Glutamatergic neuron (in vitro differentiated cells): ENCODE measurements at regions not wholly inside any gene's neighbourhood (a gene's known extent, or its start where the extent isn't known, plus 50 kb on each side); places are given as distances from the start of the nearest gene placed in this dataset.

Experiments used
- DNase-seq: peaks from one replicate; pipeline ENCODE4 v3.0.0; 2022
- H3K27ac Mint-ChIP-seq: one replicate; pipeline ENCODE4 v1.8.0; 2020; ENCODE audit warnings: mild to moderate bottlenecking, mixed read lengths, inconsistent platforms; ENCODE audit not compliant: unreplicated experiment
- H3K27me3 Mint-ChIP-seq: one replicate; pipeline ENCODE4 v1.8.0; 2020; ENCODE audit warnings: mild to moderate bottlenecking, moderate library complexity, mixed read lengths, inconsistent platforms; ENCODE audit not compliant: unreplicated experiment
- H3K36me3 Mint-ChIP-seq: one replicate; pipeline ENCODE4 v1.8.0; 2020; ENCODE audit warnings: mild to moderate bottlenecking, mixed read lengths, inconsistent platforms; ENCODE audit not compliant: unreplicated experiment
- H3K4me1 Mint-ChIP-seq: one replicate; pipeline ENCODE4 v1.8.0; 2020; ENCODE audit warnings: mild to moderate bottlenecking, low read depth, mixed read lengths, inconsistent platforms; ENCODE audit not compliant: unreplicated experiment
- H3K4me3 Mint-ChIP-seq: one replicate; pipeline ENCODE4 v1.8.0; 2020; ENCODE audit warnings: mild to moderate bottlenecking, mixed read lengths, inconsistent platforms; ENCODE audit not compliant: unreplicated experiment
- H3K9me3 Mint-ChIP-seq: one replicate; pipeline ENCODE4 v1.8.0; 2020; ENCODE audit warnings: mild to moderate bottlenecking, moderate library complexity, mixed read lengths, inconsistent platforms; ENCODE audit not compliant: unreplicated experiment
- CTCF ChIP-seq: fragments of 200-600 bp; sonication (generic); IDR thresholded peaks from one replicate; pipeline ENCODE4 v1.5.0; 2021; ENCODE audit not compliant: partially characterized antibody, unreplicated experiment

- no peaks in the 10 kb centered on the region for H3K4me1 Mint-ChIP-seq
- TF ChIP-seq CTCF, result no peak
- peaks cover 21% of the 10 kb centered on the region for H3K36me3 Mint-ChIP-seq
- no peaks in the 10 kb centered on the region for H3K27me3 Mint-ChIP-seq
- no peak overlapping the region for H3K4me3 Mint-ChIP-seq
- no peak for DNase-seq
- H3K27ac Mint-ChIP-seq, result no peak overlapping the region
- H3K9me3 Mint-ChIP-seq, result peaks cover 10% of the 10 kb centered on the region
Observed at GRCh38 chr2:150276737-150277136, 210.7 kb downstream of the RND3 start.

DNA sequence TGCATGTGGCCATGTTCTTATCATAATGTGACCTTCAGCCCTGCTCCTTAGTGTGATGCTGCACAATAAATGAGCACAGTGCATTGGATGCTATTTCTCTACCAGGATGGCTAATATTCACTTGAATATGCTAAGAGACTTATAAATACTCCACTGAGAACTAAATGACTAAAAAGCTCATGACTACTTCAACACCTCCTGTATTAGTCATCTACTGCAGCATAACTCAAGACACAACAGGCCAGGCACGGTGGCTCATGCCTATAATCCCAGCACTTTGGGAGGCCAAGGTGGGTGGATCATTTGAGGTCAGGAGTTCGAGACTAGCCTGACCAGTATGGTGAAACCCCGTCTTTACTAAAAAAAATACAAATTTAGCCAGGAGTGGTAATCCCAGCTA, 213.4 kb downstream of the RND3 start:
- H3K9me3 Mint-ChIP-seq, result peaks cover 10% of the 10 kb centered on the region

DNA sequence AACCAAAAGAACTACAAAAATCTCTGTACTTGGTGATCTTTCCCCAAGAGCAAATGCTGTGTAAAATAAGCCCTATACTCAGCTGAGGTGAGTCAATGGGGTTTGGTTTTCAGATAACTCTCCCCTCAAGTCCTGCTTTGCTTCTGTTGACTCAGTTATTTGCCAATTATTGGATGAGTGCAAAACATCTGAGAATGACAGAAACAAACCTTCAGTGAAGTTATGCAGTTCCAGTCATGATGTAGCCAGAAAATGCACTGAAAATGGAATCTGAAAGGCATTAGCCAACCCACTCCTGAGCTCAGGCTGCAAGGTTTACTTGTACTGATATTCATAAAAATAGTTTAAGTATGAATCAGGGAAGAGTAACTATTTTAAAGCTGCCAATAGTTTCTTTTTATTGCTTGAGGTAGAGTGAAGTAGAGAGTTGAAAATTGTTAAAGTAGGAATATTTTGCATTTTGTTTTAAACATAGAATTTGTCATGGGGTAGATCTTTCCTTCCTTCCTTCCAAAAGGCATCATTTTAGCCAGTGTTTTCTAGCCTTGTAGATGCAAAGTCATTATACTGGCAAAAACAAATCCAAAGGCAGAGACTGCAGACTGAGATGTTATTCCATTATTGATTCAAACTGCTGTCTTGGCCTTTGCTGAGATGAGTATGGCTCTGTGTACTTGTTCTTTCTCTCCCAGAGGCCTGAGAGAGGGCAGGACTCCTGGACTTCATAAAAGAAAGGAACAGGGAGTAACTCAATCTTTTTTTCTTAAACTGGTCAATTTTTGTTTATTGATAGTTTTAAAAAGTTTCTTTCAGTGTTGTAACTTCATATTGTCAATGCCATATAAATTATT, 215.3 kb downstream of the RND3 start:
- H3K27ac Mint-ChIP-seq, result no peak overlapping the region
- H3K4me1 Mint-ChIP-seq, result no peaks in the 10 kb centered on the region
- H3K36me3 Mint-ChIP-seq, result peaks cover 17% of the 10 kb centered on the region

More for the DNA sequence above, 213.4 kb downstream of the RND3 start:
- peaks cover 21% of the 10 kb centered on the region for H3K36me3 Mint-ChIP-seq
- no peak for DNase-seq
- TF ChIP-seq CTCF, result no peak
- no peak overlapping the region for H3K4me3 Mint-ChIP-seq
- no peaks in the 10 kb centered on the region for H3K4me1 Mint-ChIP-seq
- H3K27me3 Mint-ChIP-seq, result no peaks in the 10 kb centered on the region
- H3K27ac Mint-ChIP-seq, result no peak overlapping the region

GRCh38 chr2:150267651-150268415, 219.6 kb downstream of the RND3 start:
- Mint-ChIP-seq H3K27ac (no peak overlapping the region), H3K4me3 (no peak overlapping the region), H3K27me3 (no peaks in the 10 kb centered on the region), H3K4me1 (no peaks in the 10 kb centered on the region), H3K9me3 (peaks cover 1% of the 10 kb centered on the region), H3K36me3 (no peaks in the 10 kb centered on the region)
- DNase-seq, result no peak
- no peak for TF ChIP-seq CTCF

More for the DNA sequence above, 215.3 kb downstream of the RND3 start:
- no peak for TF ChIP-seq CTCF
- no peak for DNase-seq
- Mint-ChIP-seq H3K27me3 (no peaks in the 10 kb centered on the region), H3K4me3 (no peak overlapping the region), H3K9me3 (peaks cover 5% of the 10 kb centered on the region)

DNA sequence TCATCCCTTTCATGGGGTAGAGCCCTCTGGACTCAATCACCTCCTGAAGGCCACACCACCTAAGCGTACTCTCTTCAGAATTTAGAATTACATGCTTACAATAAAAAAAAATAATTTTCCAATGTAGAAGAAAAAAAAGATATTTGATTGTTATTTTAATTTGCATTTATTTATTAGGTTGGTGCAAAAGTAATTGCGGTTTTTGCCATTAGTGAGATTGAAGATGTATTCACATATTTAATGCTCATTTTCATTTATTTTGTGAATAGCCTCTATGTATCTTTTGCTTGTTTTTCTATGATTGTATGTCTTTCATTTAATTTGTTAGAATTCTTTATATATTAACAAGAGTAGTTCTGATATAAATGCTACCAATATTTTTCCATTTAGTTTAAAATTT, 220.5 kb downstream of the RND3 start:
- H3K27ac Mint-ChIP-seq, result no peak overlapping the region
- no peaks in the 10 kb centered on the region for H3K36me3 Mint-ChIP-seq
- no peaks in the 10 kb centered on the region for H3K4me1 Mint-ChIP-seq

More for the DNA sequence above, 220.5 kb downstream of the RND3 start:
- peaks cover 1% of the 10 kb centered on the region for H3K9me3 Mint-ChIP-seq
- DNase-seq, result no peak
- no peaks in the 10 kb centered on the region for H3K27me3 Mint-ChIP-seq
- TF ChIP-seq CTCF, result no peak
- H3K4me3 Mint-ChIP-seq, result no peak overlapping the region
